Tibial nerve (tissue), 4 donors: ENCODE measurements at regions not wholly inside any gene's neighbourhood (a gene's known extent, or its start where the extent isn't known, plus 50 kb on each side); places are given as distances from the start of the nearest gene placed in this dataset.

Experiments used
- CTCF ChIP-seq, 5 experiments: fragments of 200-600 bp in 3 of 5; fragments of 450-650 bp in 2 of 5; sonication (generic) in 3 of 5; IDR thresholded peaks; one replicate each; pipeline ENCODE4 v1.5.1; 2016 to 2019; ENCODE audit warnings: antibody characterized with exemption in 5 of 5, mild to moderate bottlenecking in 3 of 5, moderate library complexity in 2 of 5
- EP300 ChIP-seq, 2 donors: sonication (generic); formaldehyde crosslinking; IDR thresholded peaks; one replicate each; pipeline ENCODE4 v1.6.1; 2017; ENCODE audit warnings: antibody characterized with exemption in 2 of 2, mild to moderate bottlenecking in 1 of 2
- POLR2A ChIP-seq, 2 donors: fragments of 450-650 bp; IDR thresholded peaks; one replicate each; pipeline ENCODE4 v1.6.1; 2017; ENCODE audit warnings: antibody characterized with exemption in 2 of 2, mild to moderate bottlenecking in 2 of 2, moderate library complexity in 2 of 2

DNA sequence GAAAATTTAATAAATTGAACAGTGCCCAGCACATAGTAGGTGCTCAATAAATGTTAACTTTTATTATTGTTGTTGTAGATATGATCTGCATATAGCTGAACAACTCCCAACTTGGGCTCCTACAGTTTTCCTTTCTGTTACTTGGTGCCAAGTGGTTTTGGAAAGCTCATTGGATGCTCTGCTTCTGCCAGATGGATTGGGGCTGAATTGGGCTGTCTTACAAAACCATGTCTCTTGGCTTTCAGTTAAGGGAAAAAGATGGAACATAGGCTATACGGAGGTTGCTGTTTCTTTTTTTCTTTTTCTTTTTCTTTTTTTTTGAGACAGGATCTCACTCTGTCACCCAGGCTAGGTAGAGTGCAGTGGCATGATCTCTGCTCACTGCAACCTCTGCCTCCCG lies 140.7 kb upstream of the PWP1 start:
- TF ChIP-seq CTCF (IDR thresholded peaks at IDR 0.05) (no peak), POLR2A (IDR thresholded peaks at IDR 0.05) (no peak), EP300 (IDR thresholded peaks at IDR 0.05) (no peak)
